ENCODE measurements at regions not wholly inside any gene's neighbourhood (a gene's known extent, or its start where the extent isn't known, plus 50 kb on each side); places are given as distances from the start of the nearest gene placed in this dataset.

GRCh38 chr5:124252191-124252638 is 494.2 kb downstream of the ZNF608 start:
- Histone ChIP-seq H3K4me3 (ENCODE audit: low read depth, low read length) (no peak overlapping the region), H3K27ac (no peak overlapping the region), H3K27me3 (replicated peaks) (no peaks in the 10 kb centered on the region), H3K36me3 (replicated peaks) (no peaks in the 10 kb centered on the region)
- TF ChIP-seq, protein P1, sequence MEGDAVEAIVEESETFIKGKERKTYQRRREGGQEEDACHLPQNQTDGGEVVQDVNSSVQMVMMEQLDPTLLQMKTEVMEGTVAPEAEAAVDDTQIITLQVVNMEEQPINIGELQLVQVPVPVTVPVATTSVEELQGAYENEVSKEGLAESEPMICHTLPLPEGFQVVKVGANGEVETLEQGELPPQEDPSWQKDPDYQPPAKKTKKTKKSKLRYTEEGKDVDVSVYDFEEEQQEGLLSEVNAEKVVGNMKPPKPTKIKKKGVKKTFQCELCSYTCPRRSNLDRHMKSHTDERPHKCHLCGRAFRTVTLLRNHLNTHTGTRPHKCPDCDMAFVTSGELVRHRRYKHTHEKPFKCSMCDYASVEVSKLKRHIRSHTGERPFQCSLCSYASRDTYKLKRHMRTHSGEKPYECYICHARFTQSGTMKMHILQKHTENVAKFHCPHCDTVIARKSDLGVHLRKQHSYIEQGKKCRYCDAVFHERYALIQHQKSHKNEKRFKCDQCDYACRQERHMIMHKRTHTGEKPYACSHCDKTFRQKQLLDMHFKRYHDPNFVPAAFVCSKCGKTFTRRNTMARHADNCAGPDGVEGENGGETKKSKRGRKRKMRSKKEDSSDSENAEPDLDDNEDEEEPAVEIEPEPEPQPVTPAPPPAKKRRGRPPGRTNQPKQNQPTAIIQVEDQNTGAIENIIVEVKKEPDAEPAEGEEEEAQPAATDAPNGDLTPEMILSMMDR (IDR thresholded peaks at IDR 0.05; ENCODE audit: low read depth, low read length, missing control alignments) = no peak
- DNase-seq = no peak
- in situ Hi-C loops (cut with HindIII; ENCODE audit: low pct_ligation_motif_present, low sequenced_read_pairs) = no loop called here

DNA sequence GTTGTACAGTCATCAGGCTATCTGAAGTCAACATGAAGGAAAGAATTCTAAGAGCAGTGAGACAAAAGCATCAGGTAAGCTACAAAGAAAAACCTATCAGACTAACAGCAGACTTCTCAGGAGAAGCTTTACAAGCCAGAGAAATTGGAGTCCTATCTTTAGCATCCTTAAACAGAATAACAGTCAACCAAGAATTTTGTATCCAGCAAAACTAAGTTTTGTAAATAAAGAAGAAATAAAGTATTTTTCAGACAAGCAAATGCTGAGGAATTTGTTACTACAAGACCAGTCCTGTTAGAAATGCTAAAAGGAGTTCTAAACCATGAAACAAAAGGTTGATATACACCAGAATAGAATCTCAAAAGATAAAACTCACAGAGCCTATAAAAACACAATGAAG is 501.2 kb downstream of the ZNF608 start:
- no peak overlapping the region for H3K27ac ChIP-seq
- in situ Hi-C loops (cut with HindIII; ENCODE audit: low pct_ligation_motif_present, low sequenced_read_pairs) = no loop called here

DNA sequence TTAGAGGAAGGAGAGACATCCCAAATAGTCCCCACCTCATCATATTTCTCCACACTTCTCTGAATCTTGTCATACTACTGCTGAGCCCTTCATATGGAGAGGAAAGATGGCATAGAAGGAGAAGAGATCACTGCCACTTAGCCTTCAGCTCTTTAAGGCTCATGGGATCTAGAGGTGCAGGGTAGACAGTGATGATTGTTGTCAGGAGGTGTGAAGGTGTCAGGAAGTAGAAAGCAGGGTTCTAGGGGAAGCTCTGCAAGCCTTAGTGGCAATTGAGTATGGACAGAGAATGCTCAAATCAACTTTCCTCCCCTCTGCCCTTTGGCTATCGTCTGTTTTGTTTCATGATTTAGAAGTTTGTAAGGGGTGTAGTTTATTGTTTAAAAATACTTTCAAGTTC is 505.7 kb downstream of the ZNF608 start:
- in situ Hi-C loops (cut with HindIII; ENCODE audit: low pct_ligation_motif_present, low sequenced_read_pairs) = no loop called here
- no peak overlapping the region for H3K27ac ChIP-seq
- TF ChIP-seq, protein P1 (IDR thresholded peaks at IDR 0.05; ENCODE audit: low read depth, low read length, missing control alignments) = no peak
- no peaks in the 10 kb centered on the region for H3K36me3 ChIP-seq (replicated peaks)
- no peaks in the 10 kb centered on the region for H3K27me3 ChIP-seq (replicated peaks)
- no peak overlapping the region for H3K4me3 ChIP-seq (ENCODE audit: low read depth, low read length)
- no peak for DNase-seq

More for the DNA sequence above, 501.2 kb downstream of the ZNF608 start:
- H3K27me3 ChIP-seq (replicated peaks) = no peaks in the 10 kb centered on the region
- TF ChIP-seq, protein P1 (IDR thresholded peaks at IDR 0.05; ENCODE audit: low read depth, low read length, missing control alignments) = no peak
- no peak overlapping the region for H3K4me3 ChIP-seq (ENCODE audit: low read depth, low read length)
- no peak for DNase-seq
- H3K36me3 ChIP-seq (replicated peaks) = no peaks in the 10 kb centered on the region

GRCh38 chr5:124239572-124239971 is 506.9 kb downstream of the ZNF608 start:
- TF ChIP-seq, protein P1 (IDR thresholded peaks at IDR 0.05; ENCODE audit: low read depth, low read length, missing control alignments) = no peak
- no peaks in the 10 kb centered on the region for H3K27me3 ChIP-seq (replicated peaks)
- in situ Hi-C loops (cut with HindIII; ENCODE audit: low pct_ligation_motif_present, low sequenced_read_pairs) = no loop called here
- DNase-seq = no peak
- H3K4me3 ChIP-seq (ENCODE audit: low read depth, low read length) = no peak overlapping the region
- no peaks in the 10 kb centered on the region for H3K36me3 ChIP-seq (replicated peaks)
- H3K27ac ChIP-seq = no peak overlapping the region

DNA sequence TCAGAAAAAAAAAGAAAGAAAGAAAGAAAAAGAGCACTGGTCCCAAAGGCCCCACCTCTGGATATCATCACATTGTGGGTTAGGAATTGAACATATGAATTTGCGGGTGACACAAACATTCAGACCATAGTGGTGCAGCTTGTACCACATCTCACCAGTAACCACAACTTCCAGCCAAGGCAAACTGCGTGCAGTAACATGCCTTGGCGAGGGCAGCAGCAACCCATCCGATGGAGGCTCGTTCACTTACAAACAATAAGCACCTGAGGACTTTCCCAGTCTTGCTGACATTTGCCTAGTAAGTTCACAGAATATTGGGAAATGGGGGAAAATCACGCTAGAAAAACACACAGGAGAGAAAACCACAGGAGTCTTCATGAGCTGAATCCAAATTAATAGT is 508.1 kb downstream of the ZNF608 start:
- Histone ChIP-seq H3K36me3 (replicated peaks) (no peaks in the 10 kb centered on the region), H3K27me3 (replicated peaks) (no peaks in the 10 kb centered on the region), H3K27ac (no peak overlapping the region), H3K4me3 (ENCODE audit: low read depth, low read length) (no peak overlapping the region)
- in situ Hi-C loops (cut with HindIII; ENCODE audit: low pct_ligation_motif_present, low sequenced_read_pairs) = no loop called here
- TF ChIP-seq, protein P1 (IDR thresholded peaks at IDR 0.05; ENCODE audit: low read depth, low read length, missing control alignments) = no peak
- DNase-seq = no peak

DNA sequence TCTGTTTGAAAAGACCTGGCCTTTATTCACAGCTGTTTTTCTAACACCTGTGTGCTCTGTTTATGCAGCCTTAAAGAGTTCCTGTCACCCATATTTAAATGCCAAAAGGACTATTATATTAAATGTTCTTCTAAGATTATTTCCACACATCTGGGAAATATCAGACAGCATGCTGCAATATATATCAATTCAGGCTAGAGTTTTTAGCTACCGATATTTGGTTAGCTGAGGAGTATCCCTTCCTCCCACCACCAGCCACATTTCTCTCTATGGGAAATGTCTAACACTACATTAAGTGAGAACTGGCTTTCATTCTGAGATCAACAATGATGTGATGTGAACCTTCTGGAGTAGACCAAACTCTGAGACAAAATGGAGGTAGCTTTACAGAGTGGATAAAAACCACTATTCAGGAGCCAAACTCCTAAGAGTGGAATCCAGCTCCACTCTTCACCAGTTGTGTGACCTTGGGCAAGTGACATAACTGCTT is 509.2 kb downstream of the ZNF608 start:
- no peaks in the 10 kb centered on the region for H3K27me3 ChIP-seq (replicated peaks)
- H3K27ac ChIP-seq = no peak overlapping the region
- in situ Hi-C loops (cut with HindIII; ENCODE audit: low pct_ligation_motif_present, low sequenced_read_pairs) = no loop called here
- TF ChIP-seq, protein P1 (IDR thresholded peaks at IDR 0.05; ENCODE audit: low read depth, low read length, missing control alignments) = no peak
- no peak overlapping the region for H3K4me3 ChIP-seq (ENCODE audit: low read depth, low read length)
- no peak for DNase-seq
- H3K36me3 ChIP-seq (replicated peaks) = no peaks in the 10 kb centered on the region
